K562 (cell line): ENCODE measurements at regions not wholly inside any gene's neighbourhood (a gene's known extent, or its start where the extent isn't known, plus 50 kb on each side); places are given as distances from the start of the nearest gene placed in this dataset.

Source experiments
- EGR1 ChIP-seq: fragments of 450-650 bp; conservative IDR thresholded peaks from 2 replicates; pipeline ENCODE4 v1.6.1; 2017; ENCODE audit warnings: mild to moderate bottlenecking
- EP400 ChIP-seq: fragments of 450-650 bp; IDR thresholded peaks from 2 replicates; pipeline ENCODE4 v1.6.1; 2017; ENCODE audit warnings: antibody characterized with exemption, mild to moderate bottlenecking, moderate library complexity
- FOSL1 ChIP-seq: fragments of 200-800 bp; sonication (Bioruptor generic); conservative IDR thresholded peaks from 2 replicates; pipeline ENCODE4 v1.6.1; 2016; ENCODE audit warnings: missing genetic modification characterization, missing compliant biosample characterization
- JUNB ChIP-seq: fragments of 450-650 bp; formaldehyde crosslinking; conservative IDR thresholded peaks from 2 replicates; pipeline ENCODE4 v1.4.0; 2020; ENCODE audit warnings: mild to moderate bottlenecking
- LARP7 ChIP-seq: fragments of 450-650 bp; IDR thresholded peaks from 2 replicates; pipeline ENCODE4 v1.6.1; 2016
- MTF1 ChIP-seq: fragments of 250-450 bp; sonication (Bioruptor Pico); IDR thresholded peaks from 2 replicates; pipeline ENCODE4 v1.9.0; 2021; ENCODE audit warnings: moderate library complexity, mild to moderate bottlenecking, inconsistent platforms, borderline replicate concordance
- NRF1 ChIP-seq, 2 experiments: fragments of 450-650 bp; IDR thresholded peaks in 1 of 2; conservative IDR thresholded peaks in 1 of 2; 2 replicates each; pipeline ENCODE4 v1.6.1; 2014; ENCODE audit warnings: mild to moderate bottlenecking in 2 of 2
- PHB ChIP-seq: fragments of 250-450 bp; sonication (Bioruptor Pico); IDR thresholded peaks from 2 replicates; pipeline ENCODE4 v1.5.0; 2021
- REST ChIP-seq, 2 experiments: fragments of 450-650 bp; formaldehyde crosslinking in 1 of 2; IDR thresholded peaks; 2 replicates each; pipeline versions ENCODE4 v1.4.0 to v1.6.1; 2014 to 2020; ENCODE audit warnings: mild to moderate bottlenecking in 2 of 2, borderline replicate concordance in 1 of 2, low read depth in 1 of 2
- SNIP1 ChIP-seq: fragments of 450-650 bp; IDR thresholded peaks from 2 replicates; pipeline ENCODE4 v1.7.1; 2017; ENCODE audit warnings: low read depth, mild to moderate bottlenecking
- SP1 ChIP-seq: sonication (generic); formaldehyde crosslinking; IDR thresholded peaks from 2 replicates; pipeline ENCODE4 v1.8.1; 2022; ENCODE audit warnings: mild to moderate bottlenecking, missing genetic modification reagents
- U2AF2 ChIP-seq: fragments of 200-400 bp; formaldehyde crosslinking; optimal IDR thresholded peaks from 2 replicates; pipeline ENCODE3; 2017; ENCODE audit warnings: low read depth, mild to moderate bottlenecking, low read length
- ZBTB7A ChIP-seq: IDR thresholded peaks from 2 replicates; pipeline ENCODE4 v1.6.1; 2011; ENCODE audit warnings: low read depth, mild to moderate bottlenecking, low read length, moderate library complexity, borderline replicate concordance; ENCODE audit not compliant: control insufficient read depth
- ZNF134 ChIP-seq: fragments of 250-450 bp; sonication (Bioruptor Pico); conservative IDR thresholded peaks from 2 replicates; pipeline ENCODE4 v1.4.0; 2020
- ZNF253 ChIP-seq: fragments of 250-450 bp; sonication (Bioruptor Pico); conservative IDR thresholded peaks from 2 replicates; pipeline ENCODE4 v1.6.1; 2021; ENCODE audit warnings: mild to moderate bottlenecking
- ZNF41 ChIP-seq: fragments of 250-450 bp; sonication (Bioruptor Pico); conservative IDR thresholded peaks from 2 replicates; pipeline ENCODE4 v1.4.0; 2020; ENCODE audit warnings: mild to moderate bottlenecking
- ZNF639 ChIP-seq, 2 experiments: fragments of 200-800 bp in 1 of 2; sonication (Bioruptor generic) in 1 of 2; sonication (generic) in 1 of 2; formaldehyde crosslinking in 1 of 2; IDR thresholded peaks in 1 of 2; conservative IDR thresholded peaks in 1 of 2; 2 replicates each; pipeline versions ENCODE4 v1.5.0 to v1.6.1; 2016 to 2020; ENCODE audit warnings: missing compliant biosample characterization in 1 of 2, missing genetic modification characterization in 1 of 2, missing genetic modification reagents in 1 of 2
- ZSCAN29 ChIP-seq: fragments of 450-650 bp; IDR thresholded peaks from 2 replicates; pipeline ENCODE4 v1.6.1; 2017
- TF ChIP-seq, protein P1 (sequence below): fragments of 450-650 bp; IDR thresholded peaks from 2 replicates; pipeline ENCODE4 v1.6.1; 2016; ENCODE audit warnings: missing biosample characterization, missing genetic modification characterization

GRCh38 chr6:28769626-28770402 lies 154.0 kb downstream of the TRIM27 start (continued):
- TF ChIP-seq, protein P1, sequence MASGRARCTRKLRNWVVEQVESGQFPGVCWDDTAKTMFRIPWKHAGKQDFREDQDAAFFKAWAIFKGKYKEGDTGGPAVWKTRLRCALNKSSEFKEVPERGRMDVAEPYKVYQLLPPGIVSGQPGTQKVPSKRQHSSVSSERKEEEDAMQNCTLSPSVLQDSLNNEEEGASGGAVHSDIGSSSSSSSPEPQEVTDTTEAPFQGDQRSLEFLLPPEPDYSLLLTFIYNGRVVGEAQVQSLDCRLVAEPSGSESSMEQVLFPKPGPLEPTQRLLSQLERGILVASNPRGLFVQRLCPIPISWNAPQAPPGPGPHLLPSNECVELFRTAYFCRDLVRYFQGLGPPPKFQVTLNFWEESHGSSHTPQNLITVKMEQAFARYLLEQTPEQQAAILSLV (tag), result no peak
- TF ChIP-seq ZBTB7A (no peak), ZNF253 (CRISPR knock-in tag) (no peak), SNIP1 (no peak), ZNF639 (CRISPR knock-in tag; conservative IDR thresholded peaks at IDR 0.05 in 1 of 2, IDR thresholded peaks at IDR 0.05 in 1 of 2) (no peak), REST (IDR thresholded peaks at IDR 0.05; ENCODE audit: borderline replicate concordance) (peak; percentile 83), REST (CRISPR knock-in tag; IDR thresholded peaks at IDR 0.05; ENCODE audit: low read depth) (no peak), SP1 (CRISPR knock-in tag) (peak; percentile 67; the same call in 1 of the 2 replicates), PHB (no peak), NRF1 (conservative IDR thresholded peaks at IDR 0.05 in 1 of 2, IDR thresholded peaks at IDR 0.05 in 1 of 2) (0 out of 4 replicates have a peak, but pooled peaks of 1 of the 2 experiments have one; percentile 20), EGR1 (no peak), U2AF2 (no peak), EP400 (no peak), FOSL1 (peak; percentile 84), JUNB (CRISPR knock-in tag) (no peak), ZNF134 (CRISPR knock-in tag) (no peak), MTF1 (no peak), ZNF41 (CRISPR knock-in tag) (no peak), ZSCAN29 (no peak), LARP7 (no peak)
